Stimulated activated naive CD4-positive, alpha-beta T cell treated with Interleukin-2 at 50 U/mL for 16 hours (primary cell): ENCODE measurements at regions not wholly inside any gene's neighbourhood (a gene's known extent, or its start where the extent isn't known, plus 50 kb on each side); places are given as distances from the start of the nearest gene placed in this dataset.

Experiments used
- DNase-seq: peaks from one replicate; lab custom pipeline; 2025; lab: John Stamatoyannopoulos, UW

DNA sequence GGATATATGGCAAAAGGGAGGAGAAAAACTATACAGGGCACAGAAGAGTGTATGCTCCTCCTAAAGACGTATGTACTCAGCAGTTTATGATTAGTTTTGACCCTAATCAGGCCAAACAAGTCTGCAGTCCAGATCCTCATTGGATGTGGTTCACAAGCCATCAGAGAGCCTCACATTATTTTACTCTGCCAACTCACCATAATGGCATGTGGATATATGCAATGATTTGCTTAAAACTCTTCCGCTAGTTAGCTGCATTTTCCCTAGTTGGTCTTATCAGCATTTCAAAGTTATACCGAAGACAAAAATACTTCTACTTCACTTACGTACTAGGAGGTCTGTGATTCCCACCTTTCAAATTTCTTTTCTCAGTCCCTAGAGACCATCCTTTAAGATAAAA lies 198.4 kb downstream of the CMPK2 start:
- DNase-seq: no peak

DNA sequence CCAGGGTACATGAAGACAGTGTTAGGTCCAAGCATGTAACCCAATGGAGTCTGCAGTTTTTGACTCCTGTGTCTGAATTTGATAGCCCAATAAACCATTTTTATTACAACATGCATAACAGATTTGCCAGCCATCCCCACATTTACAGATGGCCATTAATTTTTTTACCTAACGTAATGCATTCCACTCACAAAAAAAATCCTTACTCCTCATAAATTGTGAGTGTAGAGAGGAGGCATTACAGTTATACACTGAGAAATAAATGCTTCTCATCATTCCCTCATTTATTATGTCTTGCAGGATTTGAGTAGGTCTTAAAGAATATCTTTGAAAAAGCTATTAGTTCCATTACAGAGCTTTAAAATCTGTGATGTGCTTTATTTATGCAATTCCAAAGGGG lies 193.8 kb downstream of the CMPK2 start:
- DNase-seq: no peak

DNA sequence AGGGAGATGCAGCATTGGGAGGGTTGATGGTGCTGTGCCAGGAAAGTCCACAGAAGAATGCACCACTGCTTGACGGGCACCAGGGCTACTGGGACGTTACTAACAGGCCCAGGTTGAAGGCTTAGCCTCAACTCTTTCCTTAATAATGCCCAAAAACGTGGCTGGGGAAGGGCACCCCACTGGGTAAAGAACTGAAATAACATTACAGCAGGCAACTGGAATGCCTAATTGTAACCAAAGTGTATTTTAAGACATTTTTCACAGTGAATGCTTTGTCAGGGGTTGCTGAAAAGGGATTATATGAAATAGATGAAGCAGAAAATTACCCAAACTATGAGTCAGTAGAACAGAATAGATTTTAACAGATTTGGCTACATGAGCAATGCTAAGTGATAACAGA lies 191.3 kb downstream of the CMPK2 start:
- DNase-seq: no peak

DNA sequence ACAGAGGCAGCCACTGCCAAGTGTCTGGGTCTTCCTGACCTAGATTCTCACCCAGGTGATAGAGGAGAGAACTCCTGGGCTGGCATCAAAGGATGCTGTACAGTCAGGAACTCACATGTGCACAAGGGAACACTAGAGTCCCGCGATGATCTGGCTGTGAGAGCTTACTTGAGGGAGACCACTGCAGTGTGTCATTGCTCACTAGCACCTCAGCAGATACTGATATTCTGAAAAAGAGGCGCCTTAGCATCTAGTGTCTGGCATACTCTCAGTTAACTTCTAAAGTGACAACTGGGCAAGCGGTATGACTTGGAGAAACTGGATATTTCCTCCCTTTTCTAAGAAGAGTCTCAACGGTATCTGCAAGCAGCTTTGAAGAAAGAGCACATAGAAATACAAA lies 189.9 kb downstream of the CMPK2 start:
- DNase-seq: no peak

DNA sequence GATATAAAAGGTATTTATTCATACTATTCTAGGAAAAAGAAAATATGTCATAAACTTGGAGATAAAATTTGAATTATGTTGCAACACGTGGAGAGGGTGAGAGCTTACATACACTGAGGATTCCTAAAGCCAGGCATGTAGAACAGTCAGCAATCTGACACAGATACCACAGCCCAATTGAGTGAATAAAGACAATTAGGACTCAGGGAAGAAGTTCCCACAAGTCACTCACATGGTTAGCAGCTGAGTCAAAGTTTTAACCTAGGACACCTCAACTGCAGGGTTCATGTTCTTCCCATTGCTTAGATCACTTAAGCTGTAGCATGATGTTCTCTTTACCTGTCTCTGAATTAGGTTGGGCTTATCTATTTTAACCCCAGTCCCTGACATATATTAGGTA lies 189.5 kb downstream of the CMPK2 start:
- no peak for DNase-seq

DNA sequence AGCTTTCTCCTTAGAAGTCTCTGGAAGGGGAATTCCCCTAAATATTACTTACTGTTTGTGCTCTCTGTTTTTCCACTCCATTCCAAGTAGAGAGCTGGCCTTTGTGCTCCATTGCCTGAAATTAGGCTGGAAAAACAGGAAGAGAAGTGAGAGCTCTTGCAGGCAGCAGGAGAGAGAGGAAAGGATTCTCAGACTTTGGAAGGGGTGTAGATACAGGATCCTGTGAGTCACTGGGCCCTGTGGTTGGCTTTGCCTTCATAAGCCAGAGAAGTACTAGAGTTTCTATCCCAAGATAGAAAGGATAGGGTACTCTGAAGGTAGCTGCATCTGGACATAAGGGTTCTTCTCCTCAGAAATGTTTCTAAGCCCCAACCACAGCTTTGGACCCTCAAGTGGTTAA lies 188.9 kb downstream of the CMPK2 start:
- no peak for DNase-seq

DNA sequence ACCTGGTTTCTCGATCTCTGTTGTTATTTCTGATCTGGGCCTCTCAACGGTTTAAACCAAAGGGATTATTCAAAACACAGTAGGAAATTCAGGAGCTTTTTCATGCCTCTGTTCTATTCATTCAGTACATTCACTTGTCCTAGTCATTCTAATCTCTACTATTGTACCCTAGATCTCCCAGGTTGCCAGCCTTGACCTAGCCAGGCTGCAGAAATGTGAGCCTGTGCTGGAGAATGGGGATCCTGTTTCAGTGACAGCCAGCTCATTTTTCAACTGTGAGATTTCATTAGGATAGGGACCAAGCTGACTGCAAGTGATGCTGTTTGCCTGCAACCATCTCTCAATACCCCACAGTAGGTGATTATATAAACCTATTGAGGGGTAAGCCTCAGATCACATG lies 186.2 kb downstream of the CMPK2 start:
- no peak for DNase-seq

DNA sequence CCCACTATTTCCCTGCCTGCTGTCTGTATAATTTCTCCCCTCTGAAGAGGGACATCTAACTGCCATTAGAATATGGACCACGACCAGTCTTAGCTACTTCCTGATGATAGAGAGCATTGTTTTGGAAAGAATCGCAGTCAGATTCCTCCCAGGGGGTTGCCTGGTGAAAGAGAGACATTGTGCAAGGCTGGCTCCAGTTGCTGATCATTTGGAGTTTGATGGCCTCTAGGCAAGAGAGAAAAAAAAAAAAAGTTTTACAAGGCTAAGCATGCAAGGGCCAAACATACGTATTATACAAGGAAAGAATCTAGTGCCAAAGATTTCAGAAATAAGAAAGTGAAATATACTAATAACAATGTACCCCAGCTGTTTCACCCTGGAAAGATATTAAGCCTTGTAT lies 182.2 kb downstream of the CMPK2 start:
- DNase-seq: no peak

DNA sequence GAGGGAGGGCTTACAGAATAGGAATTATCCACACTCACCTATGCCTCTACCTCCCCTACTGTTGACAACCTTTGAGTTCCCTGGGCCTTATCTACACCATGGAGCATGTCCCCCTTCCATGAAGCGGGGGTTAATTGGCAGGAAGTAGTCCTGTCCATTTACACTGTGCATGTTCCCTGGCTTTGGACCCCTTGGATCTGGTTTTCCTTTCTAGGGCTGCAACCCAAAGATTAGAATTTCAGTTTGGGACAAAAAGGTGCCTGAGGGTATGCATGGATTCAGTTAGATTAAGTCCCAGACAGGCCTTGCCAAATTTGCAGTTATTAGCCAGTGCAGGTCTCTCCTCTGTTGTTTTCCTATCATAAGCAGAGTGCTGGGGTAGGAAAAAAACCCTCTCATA lies 180.3 kb downstream of the CMPK2 start:
- no peak for DNase-seq

DNA sequence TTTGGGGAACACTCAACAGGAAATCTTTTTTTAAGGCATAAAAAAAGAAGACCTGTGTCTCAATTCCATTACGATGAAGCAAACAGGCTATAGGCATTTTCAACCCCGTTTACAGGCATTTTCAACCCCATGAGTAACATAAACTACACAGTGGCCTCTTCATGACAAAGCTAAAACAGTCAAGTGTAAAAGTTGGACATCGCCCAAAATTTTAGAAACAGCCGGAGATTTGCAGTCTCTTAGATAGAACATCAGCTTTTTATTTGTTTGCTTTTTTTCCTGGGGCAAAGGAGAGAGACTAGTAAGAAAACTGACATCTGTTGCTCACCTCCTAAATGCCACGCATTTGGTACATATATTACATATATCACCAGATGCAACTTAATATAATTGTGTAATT lies 173.7 kb downstream of the CMPK2 start:
- DNase-seq: no peak

DNA sequence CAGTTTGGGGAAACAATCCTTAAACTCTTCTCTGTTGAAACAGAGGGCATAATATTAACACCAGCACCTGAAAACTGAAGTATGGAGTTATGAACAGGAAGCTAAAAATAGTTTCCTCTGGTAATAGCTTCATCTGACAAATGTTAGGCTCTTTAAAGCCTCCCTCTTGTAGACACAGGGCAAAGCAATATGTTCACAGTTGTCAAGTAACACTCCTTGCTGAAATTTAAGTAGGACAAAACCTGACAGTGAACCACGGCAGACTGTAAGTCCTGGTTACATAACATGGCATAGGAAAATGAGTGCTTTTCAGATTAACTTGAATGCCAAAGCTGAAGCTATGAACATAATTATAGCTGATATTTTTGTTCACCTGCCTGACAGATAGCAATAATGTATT lies 172.9 kb downstream of the CMPK2 start:
- DNase-seq: no peak

DNA sequence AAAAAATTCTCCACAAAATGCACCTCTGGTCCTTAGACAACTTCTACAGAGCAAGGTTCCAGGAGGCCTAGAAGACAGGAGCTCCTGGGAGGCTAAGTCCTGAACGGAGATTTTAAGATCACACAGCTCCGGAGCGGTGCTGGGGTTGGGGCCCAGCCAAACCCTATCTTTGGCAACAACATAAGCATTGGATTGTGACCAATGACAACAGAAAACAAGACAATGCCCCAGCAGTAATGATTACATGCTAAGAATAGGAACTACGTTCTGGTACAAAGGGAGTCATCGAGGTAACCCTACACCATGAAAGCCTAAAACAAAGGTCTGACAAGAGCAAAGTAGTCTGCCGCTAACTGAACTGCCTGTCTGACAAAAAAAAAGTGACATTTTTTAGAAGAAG lies 171.2 kb downstream of the CMPK2 start:
- DNase-seq: no peak

DNA sequence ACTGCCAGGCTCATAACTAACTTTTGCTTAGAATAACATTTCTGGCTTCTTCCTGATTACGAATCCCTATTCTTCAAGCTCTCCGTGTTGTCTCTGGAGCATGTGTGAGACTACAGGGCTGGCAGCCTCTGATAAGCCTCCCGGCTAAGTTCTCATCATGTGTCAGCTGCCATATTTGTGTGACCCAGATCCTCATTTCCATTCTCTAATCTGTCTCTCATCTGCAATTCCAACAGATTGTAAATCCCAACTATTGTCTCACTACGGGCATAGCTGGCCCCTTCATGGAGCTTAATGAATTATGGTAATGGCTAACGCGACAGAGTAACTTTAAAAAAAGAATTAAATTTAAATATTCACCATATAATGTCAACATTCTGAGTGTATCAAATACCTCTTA lies 165.4 kb downstream of the CMPK2 start:
- DNase-seq: no peak

DNA sequence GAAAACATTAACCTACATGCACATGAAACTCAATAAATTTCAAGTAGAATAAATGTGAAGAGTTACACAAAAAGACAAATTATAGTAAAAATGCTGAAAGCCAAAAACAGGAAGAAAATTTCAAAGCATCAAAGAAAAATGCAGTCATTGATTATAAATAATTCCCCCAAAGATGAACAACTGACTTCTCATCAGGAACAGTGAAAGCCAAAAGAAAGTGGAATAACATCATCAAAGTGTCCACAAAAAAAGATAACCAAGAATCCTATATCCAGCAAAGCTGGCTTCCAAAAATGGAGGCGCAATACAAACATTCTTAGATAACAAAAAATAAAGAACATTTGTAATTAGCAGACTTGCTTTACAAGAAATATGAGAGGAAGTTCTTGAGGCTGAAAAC lies 161.6 kb downstream of the CMPK2 start:
- DNase-seq: no peak

DNA sequence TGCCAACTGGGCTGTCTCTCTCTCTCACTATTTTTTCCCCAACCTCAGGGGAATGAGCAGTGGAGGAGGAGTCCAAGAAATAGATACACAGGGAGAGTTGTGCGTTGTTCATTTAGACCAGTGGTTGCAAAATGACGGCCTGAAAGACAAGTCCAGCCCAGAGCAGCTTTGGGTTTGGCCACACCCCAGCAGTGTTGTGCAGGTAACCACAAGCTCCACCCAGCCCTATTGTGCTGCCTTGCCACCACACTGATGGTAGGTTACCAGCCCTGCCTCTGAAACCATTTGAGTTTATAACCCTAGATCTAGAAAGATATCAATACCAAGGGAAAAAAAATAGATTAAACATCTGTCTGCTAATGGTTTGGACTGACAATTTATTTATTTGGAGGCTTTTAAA lies 144.3 kb downstream of the CMPK2 start:
- no peak for DNase-seq

DNA sequence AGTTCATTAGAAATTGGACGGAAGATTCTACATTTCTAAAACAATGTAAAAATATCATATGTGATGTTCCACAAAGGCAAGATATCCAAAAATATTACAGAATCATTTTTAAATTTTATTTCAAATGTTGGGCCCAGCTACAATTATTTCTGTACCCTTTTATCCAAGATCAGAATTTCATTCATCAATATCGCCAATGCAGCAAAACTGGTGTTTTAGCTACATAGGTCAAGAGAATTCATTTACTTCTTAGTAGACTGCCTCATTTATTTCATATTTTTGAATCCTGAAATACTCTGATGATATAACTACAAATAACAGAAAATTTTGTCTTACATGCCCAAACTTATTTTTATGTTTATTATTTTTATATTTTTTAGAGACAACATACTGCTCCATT lies 143.1 kb downstream of the CMPK2 start:
- DNase-seq: no peak

DNA sequence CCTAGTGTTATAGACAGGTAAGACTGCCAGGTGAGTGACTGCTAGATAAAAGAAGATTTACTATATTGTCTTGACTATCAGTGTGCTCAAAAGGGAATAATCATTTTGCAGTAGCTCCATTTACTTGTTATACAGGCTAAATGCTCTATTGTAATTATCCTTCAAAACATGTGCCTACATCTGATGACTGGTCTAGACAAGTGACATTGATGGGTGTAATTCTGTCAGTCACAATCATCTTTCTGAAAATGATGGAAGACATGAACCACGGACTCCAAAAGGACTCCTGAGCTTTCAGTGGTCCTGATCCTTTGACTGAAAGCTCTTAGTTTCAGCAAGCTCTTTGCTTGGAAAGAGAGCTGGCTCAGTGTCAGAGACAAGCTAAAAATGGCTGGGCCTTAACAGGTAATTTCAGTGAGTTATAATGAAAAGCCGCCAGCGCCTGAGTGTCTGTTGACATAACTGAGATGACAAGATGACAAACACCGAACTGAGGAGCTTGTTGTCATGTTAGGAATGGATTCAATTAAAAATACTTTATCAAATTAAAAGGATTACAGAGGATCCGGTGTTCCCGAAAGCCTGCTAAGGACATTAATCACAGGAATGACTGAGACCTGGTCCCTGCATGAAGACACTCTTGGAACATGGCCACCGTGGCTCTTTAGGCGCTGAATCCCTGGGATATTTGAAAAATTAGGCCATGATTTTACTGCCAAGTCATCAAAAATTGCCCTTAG lies 141.7 kb downstream of the CMPK2 start:
- no peak for DNase-seq

DNA sequence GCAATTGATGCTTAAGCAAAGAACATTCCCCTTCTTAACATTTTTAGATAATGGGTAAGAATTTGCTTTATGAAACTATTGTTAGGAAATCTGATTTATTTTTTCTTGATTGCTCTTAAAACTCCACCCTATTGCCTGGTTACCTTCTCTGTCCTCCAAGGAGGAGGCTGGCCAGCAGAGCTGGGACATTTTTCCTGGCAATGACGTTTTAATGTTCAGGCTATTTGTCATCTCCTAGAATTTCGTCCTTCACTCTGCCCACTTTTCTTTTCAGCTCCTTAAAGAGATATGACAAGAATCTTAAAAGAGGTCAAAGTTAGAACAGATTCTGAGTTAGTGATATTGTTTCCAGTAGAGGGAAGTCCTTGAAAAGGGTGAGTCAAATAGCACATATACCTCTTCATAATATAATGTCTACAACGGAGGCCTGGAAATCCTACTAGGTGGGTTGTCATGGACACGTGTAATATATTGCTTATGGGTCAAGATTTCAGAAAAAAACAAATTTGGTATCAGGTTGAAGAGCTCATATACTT lies 141.0 kb downstream of the CMPK2 start:
- DNase-seq: no peak

DNA sequence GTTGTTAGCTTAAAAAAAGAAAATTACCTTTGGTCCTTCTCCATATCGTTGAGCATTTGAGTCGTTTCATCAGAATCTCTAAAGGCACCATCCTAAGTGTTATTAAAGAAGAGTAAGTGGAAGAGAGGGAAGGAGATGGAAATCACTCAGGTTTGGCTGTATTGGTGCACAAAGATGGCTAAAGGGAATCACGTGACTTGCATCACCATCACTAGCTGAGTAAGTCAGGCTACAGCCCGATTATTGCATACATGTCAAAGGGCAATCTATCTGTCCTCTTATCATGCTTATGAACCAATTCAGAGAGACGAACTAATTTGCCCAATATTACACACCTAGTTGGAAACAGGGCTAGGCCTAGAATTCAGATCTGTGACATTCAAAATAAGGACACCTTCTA lies 137.6 kb downstream of the CMPK2 start:
- DNase-seq: no peak

DNA sequence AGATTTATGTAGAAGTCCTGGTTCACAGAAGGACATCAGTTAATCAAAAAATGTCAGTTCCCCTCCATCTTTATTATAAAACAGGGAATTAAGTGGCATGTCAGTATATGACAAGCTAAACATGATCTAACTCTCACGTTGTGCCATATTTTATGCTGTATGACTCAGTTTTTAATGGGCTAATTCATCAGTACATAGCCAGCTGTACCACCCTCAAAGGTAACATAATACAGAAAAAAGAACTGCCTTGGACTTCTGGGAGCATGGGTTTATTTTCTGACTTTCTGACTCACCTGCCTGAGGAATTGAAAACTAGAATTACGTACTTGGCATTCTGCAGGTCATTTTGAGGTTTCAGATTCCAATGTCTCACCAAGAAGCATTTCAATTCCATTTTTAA lies 135.7 kb downstream of the CMPK2 start:
- DNase-seq: no peak

DNA sequence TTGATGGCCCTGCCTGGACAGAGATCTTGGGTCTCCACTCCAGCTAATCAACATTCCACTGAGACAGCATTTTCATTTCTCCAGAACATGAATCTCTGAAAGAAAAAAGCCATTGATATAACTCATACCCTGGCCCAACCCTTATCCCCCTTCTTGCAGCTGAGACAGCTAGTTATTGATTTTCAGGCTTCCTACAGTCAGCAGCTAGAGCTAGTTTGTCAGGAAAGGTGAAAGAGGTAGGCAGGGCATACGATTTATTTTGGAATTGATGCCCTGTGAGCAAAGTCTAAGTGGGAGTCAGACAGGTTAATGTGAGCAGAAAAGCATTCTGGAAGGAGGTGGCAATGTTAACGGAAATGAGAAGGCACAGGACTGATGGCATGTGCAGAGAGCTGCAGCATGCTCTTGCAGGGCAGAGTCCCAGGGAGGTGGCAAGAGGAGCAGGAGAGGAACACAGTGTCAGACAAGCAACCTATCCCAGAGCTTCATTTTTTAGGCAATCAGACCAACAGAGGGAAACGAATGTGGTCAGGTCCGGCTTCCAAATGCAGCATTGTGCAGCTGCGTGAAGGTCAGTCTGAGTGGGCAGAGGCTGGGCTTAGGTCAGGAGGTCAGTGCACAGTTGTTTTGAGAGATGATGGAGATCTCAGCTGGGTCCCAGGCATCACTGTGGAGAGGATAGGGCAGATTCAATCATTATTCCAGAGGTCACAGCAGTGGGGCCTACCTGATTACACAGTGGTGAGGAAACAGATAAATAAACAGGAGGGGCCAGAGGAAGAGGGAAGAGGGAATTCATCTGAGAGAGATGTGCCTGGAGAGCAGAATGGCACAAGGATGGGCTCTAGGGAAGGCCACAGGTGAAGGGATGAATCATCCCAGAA lies 134.8 kb downstream of the CMPK2 start:
- DNase-seq: no peak

DNA sequence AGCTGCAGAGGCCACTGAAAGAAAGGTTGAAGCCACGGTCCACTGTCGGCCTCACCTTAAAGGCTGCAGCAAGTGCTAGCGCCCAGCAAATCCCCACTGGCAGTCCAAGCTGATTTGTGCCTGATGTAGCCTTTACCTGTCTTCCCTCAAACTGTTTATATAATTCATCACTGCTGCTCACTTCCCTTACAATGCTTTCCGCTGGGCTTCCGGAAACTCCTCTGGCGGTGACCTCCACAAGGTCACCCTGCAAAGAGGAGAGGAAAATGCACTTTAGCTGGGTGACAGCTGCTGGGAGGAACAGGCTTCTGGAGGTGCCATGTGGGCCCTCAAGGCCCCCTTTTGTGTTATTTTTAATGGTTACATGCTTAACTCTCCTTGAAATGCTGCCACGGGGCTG lies 126.2 kb downstream of the CMPK2 start:
- DNase-seq: no peak

DNA sequence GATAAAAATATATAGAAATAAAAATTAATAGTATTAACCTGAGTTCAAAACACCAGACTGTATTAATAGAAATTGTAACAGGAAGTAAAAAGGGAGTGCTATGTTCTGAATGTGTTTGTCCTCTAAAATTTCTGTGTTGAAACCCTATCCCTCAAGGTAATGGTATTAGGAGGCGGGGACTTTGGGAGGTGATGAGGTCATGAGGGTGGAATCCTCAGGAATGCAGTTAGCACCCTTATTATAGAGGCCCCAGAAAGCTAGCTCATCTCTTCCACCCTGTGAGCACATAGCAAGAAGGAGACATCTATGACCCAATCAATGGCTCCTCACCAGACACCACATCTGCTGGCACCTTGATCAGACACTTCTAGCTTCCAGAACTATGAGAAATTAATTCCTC lies 124.5 kb downstream of the CMPK2 start:
- DNase-seq: no peak
